ENCODE measurements at regions not wholly inside any gene's neighbourhood (a gene's known extent, or its start where the extent isn't known, plus 50 kb on each side); places are given as distances from the start of the nearest gene placed in this dataset.

DNA sequence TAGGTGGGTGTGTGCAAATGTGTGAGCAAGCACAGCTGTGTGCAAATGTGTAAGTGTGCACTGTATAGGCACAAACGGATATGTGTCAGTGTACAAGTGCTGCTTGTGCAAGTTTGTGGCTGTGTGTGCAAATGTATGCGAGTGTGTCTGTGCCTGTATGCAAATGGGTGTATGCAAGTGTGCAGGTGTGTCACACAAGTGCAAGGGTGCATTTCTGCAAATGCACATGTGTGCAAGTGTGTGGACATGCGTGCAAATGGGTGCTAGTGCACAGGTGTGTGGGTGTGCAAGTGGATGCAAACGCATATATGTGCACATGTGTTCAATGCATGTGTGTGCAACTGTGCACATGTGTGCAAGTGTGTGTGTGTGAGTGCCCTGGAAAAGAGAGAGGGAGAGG lies 76.5 kb upstream of the TNRC6C start:
- TF ChIP-seq CTCF (IDR thresholded peaks at IDR 0.05) (no peak), ZFX (IDR thresholded peaks at IDR 0.05; ENCODE audit: borderline replicate concordance) (no peak)

Data from 22Rv1 (cell line).